ENCODE measurements at regions not wholly inside any gene's neighbourhood (a gene's known extent, or its start where the extent isn't known, plus 50 kb on each side); places are given as distances from the start of the nearest gene placed in this dataset.

GRCh38 chr2:203789618-203790017 is 78.0 kb upstream of the CTLA4 start:
- no peak for DNase-seq
- no peaks in the 10 kb centered on the region for H3K27me3 ChIP-seq (replicated peaks; ENCODE audit: control insufficient read depth, insufficient read depth, low read length, poor library complexity, severe bottlenecking)
- H3K4me3 ChIP-seq (ENCODE audit: insufficient read depth, low read depth, low read length, poor library complexity, severe bottlenecking), result no peak overlapping the region
- H3K27ac ChIP-seq (ENCODE audit: insufficient read depth, low read length, poor library complexity, severe bottlenecking), result no peak overlapping the region
- no peaks in the 10 kb centered on the region for H3K4me1 ChIP-seq (ENCODE audit: control insufficient read depth, insufficient read depth, low read length, poor library complexity, severe bottlenecking)
- no peaks in the 10 kb centered on the region for H3K36me3 ChIP-seq (ENCODE audit: control insufficient read depth, insufficient read depth, low read length)
- H3K9me3 ChIP-seq (ENCODE audit: control insufficient read depth, low read length), result no peaks in the 10 kb centered on the region

GRCh38 chr2:203790134-203790852 is 77.3 kb upstream of the CTLA4 start:
- Histone ChIP-seq H3K4me1 (ENCODE audit: control insufficient read depth, insufficient read depth, low read length, poor library complexity, severe bottlenecking) (no peaks in the 10 kb centered on the region), H3K27me3 (replicated peaks; ENCODE audit: control insufficient read depth, insufficient read depth, low read length, poor library complexity, severe bottlenecking) (no peaks in the 10 kb centered on the region), H3K36me3 (ENCODE audit: control insufficient read depth, insufficient read depth, low read length) (no peaks in the 10 kb centered on the region), H3K4me3 (ENCODE audit: insufficient read depth, low read depth, low read length, poor library complexity, severe bottlenecking) (no peak overlapping the region), H3K27ac (ENCODE audit: insufficient read depth, low read length, poor library complexity, severe bottlenecking) (no peak overlapping the region), H3K9me3 (ENCODE audit: control insufficient read depth, low read length) (no peaks in the 10 kb centered on the region)
- no peak for DNase-seq

- no peak overlapping the region for H3K27ac ChIP-seq (ENCODE audit: insufficient read depth, low read length, poor library complexity, severe bottlenecking)
- no peak overlapping the region for H3K4me3 ChIP-seq (ENCODE audit: insufficient read depth, low read depth, low read length, poor library complexity, severe bottlenecking)
- no peaks in the 10 kb centered on the region for H3K9me3 ChIP-seq (ENCODE audit: control insufficient read depth, low read length)
- H3K27me3 ChIP-seq (replicated peaks; ENCODE audit: control insufficient read depth, insufficient read depth, low read length, poor library complexity, severe bottlenecking), result no peaks in the 10 kb centered on the region
- H3K4me1 ChIP-seq (ENCODE audit: control insufficient read depth, insufficient read depth, low read length, poor library complexity, severe bottlenecking), result no peaks in the 10 kb centered on the region
- H3K36me3 ChIP-seq (ENCODE audit: control insufficient read depth, insufficient read depth, low read length), result no peaks in the 10 kb centered on the region
- DNase-seq, result no peak
These were observed 71.1 kb upstream of the CTLA4 start for GRCh38 chr2:203796248-203797010.

GRCh38 chr2:203797276-203797675 is 70.3 kb upstream of the CTLA4 start:
- H3K27me3 ChIP-seq (replicated peaks; ENCODE audit: control insufficient read depth, insufficient read depth, low read length, poor library complexity, severe bottlenecking), result no peaks in the 10 kb centered on the region
- H3K36me3 ChIP-seq (ENCODE audit: control insufficient read depth, insufficient read depth, low read length), result no peaks in the 10 kb centered on the region
- no peak overlapping the region for H3K27ac ChIP-seq (ENCODE audit: insufficient read depth, low read length, poor library complexity, severe bottlenecking)
- H3K9me3 ChIP-seq (ENCODE audit: control insufficient read depth, low read length), result no peaks in the 10 kb centered on the region
- H3K4me3 ChIP-seq (ENCODE audit: insufficient read depth, low read depth, low read length, poor library complexity, severe bottlenecking), result no peak overlapping the region
- H3K4me1 ChIP-seq (ENCODE audit: control insufficient read depth, insufficient read depth, low read length, poor library complexity, severe bottlenecking), result no peaks in the 10 kb centered on the region
- no peak for DNase-seq

GRCh38 chr2:203797712-203798111 is 69.9 kb upstream of the CTLA4 start:
- Histone ChIP-seq H3K27me3 (replicated peaks; ENCODE audit: control insufficient read depth, insufficient read depth, low read length, poor library complexity, severe bottlenecking) (no peaks in the 10 kb centered on the region), H3K27ac (ENCODE audit: insufficient read depth, low read length, poor library complexity, severe bottlenecking) (no peak overlapping the region), H3K9me3 (ENCODE audit: control insufficient read depth, low read length) (no peaks in the 10 kb centered on the region), H3K4me3 (ENCODE audit: insufficient read depth, low read depth, low read length, poor library complexity, severe bottlenecking) (no peak overlapping the region), H3K4me1 (ENCODE audit: control insufficient read depth, insufficient read depth, low read length, poor library complexity, severe bottlenecking) (peaks cover 2% of the 10 kb centered on the region), H3K36me3 (ENCODE audit: control insufficient read depth, insufficient read depth, low read length) (no peaks in the 10 kb centered on the region)
- DNase-seq, result no peak

GRCh38 chr2:203798296-203799087 is 69.1 kb upstream of the CTLA4 start:
- H3K36me3 ChIP-seq (ENCODE audit: control insufficient read depth, insufficient read depth, low read length), result no peaks in the 10 kb centered on the region
- H3K4me3 ChIP-seq (ENCODE audit: insufficient read depth, low read depth, low read length, poor library complexity, severe bottlenecking), result no peak overlapping the region
- H3K27me3 ChIP-seq (replicated peaks; ENCODE audit: control insufficient read depth, insufficient read depth, low read length, poor library complexity, severe bottlenecking), result no peaks in the 10 kb centered on the region
- H3K9me3 ChIP-seq (ENCODE audit: control insufficient read depth, low read length), result no peaks in the 10 kb centered on the region
- H3K27ac ChIP-seq (ENCODE audit: insufficient read depth, low read length, poor library complexity, severe bottlenecking), result no peak overlapping the region
- no peak for DNase-seq
- H3K4me1 ChIP-seq (ENCODE audit: control insufficient read depth, insufficient read depth, low read length, poor library complexity, severe bottlenecking), result peaks cover 10% of the 10 kb centered on the region

GRCh38 chr2:203799908-203800307 is 67.7 kb upstream of the CTLA4 start:
- Histone ChIP-seq H3K4me3 (ENCODE audit: insufficient read depth, low read depth, low read length, poor library complexity, severe bottlenecking) (no peak overlapping the region), H3K4me1 (ENCODE audit: control insufficient read depth, insufficient read depth, low read length, poor library complexity, severe bottlenecking) (peaks cover 18% of the 10 kb centered on the region), H3K36me3 (ENCODE audit: control insufficient read depth, insufficient read depth, low read length) (no peaks in the 10 kb centered on the region), H3K9me3 (ENCODE audit: control insufficient read depth, low read length) (no peaks in the 10 kb centered on the region), H3K27ac (ENCODE audit: insufficient read depth, low read length, poor library complexity, severe bottlenecking) (no peak overlapping the region), H3K27me3 (replicated peaks; ENCODE audit: control insufficient read depth, insufficient read depth, low read length, poor library complexity, severe bottlenecking) (no peaks in the 10 kb centered on the region)
- no peak for DNase-seq

- H3K27ac ChIP-seq (ENCODE audit: insufficient read depth, low read length, poor library complexity, severe bottlenecking), result no peak overlapping the region
- no peaks in the 10 kb centered on the region for H3K27me3 ChIP-seq (replicated peaks; ENCODE audit: control insufficient read depth, insufficient read depth, low read length, poor library complexity, severe bottlenecking)
- H3K4me1 ChIP-seq (ENCODE audit: control insufficient read depth, insufficient read depth, low read length, poor library complexity, severe bottlenecking), result peaks cover 18% of the 10 kb centered on the region
- no peaks in the 10 kb centered on the region for H3K9me3 ChIP-seq (ENCODE audit: control insufficient read depth, low read length)
- no peaks in the 10 kb centered on the region for H3K36me3 ChIP-seq (ENCODE audit: control insufficient read depth, insufficient read depth, low read length)
- no peak overlapping the region for H3K4me3 ChIP-seq (ENCODE audit: insufficient read depth, low read depth, low read length, poor library complexity, severe bottlenecking)
- no peak for DNase-seq
These were observed 66.8 kb upstream of the CTLA4 start for GRCh38 chr2:203800783-203801182.

GRCh38 chr2:203802342-203803052 is 65.1 kb upstream of the CTLA4 start:
- Histone ChIP-seq H3K9me3 (ENCODE audit: control insufficient read depth, low read length) (no peaks in the 10 kb centered on the region), H3K36me3 (ENCODE audit: control insufficient read depth, insufficient read depth, low read length) (no peaks in the 10 kb centered on the region), H3K27me3 (replicated peaks; ENCODE audit: control insufficient read depth, insufficient read depth, low read length, poor library complexity, severe bottlenecking) (no peaks in the 10 kb centered on the region), H3K4me3 (ENCODE audit: insufficient read depth, low read depth, low read length, poor library complexity, severe bottlenecking) (no peak overlapping the region), H3K27ac (ENCODE audit: insufficient read depth, low read length, poor library complexity, severe bottlenecking) (no peak overlapping the region), H3K4me1 (ENCODE audit: control insufficient read depth, insufficient read depth, low read length, poor library complexity, severe bottlenecking) (peaks cover 18% of the 10 kb centered on the region)
- no peak for DNase-seq

Data from effector memory CD4-positive, alpha-beta T cell (primary cell).